NCI-H526 (cell line): ENCODE measurements at regions not wholly inside any gene's neighbourhood (a gene's known extent, or its start where the extent isn't known, plus 50 kb on each side); places are given as distances from the start of the nearest gene placed in this dataset.
A peak's percentile ranks its signal among the peaks of the same experiment; 100 is the strongest.
"Not testable (repeated sequence)": the region's sequence is repeated elsewhere in the genome, so short reads cannot be mapped to it uniquely, and the experiment has no call there.

Experiments
- DNase-seq, 2 experiments: peaks; one replicate each; lab custom pipeline; 2025; lab: John Stamatoyannopoulos, UW

GRCh38 chr7:10284001-10284400 is 689.7 kb upstream of the PHF14 start:
- no peak for DNase-seq

- DNase-seq, result no peak
Measured at GRCh38 chr7:10299384-10299783, 674.3 kb upstream of the PHF14 start.

GRCh38 chr7:10300577-10300976 is 673.1 kb upstream of the PHF14 start:
- no peak for DNase-seq

GRCh38 chr7:10308276-10308675 is 665.4 kb upstream of the PHF14 start:
- DNase-seq, result no peak

- DNase-seq, result no peak
Measured at GRCh38 chr7:10312942-10313341, 660.7 kb upstream of the PHF14 start.

GRCh38 chr7:10315881-10316280 is 657.8 kb upstream of the PHF14 start:
- no peak for DNase-seq

- DNase-seq, result no peak
Measured at GRCh38 chr7:10316488-10316887, 657.2 kb upstream of the PHF14 start.

GRCh38 chr7:10325395-10325794 is 648.3 kb upstream of the PHF14 start:
- no peak for DNase-seq

GRCh38 chr7:10343108-10343507 is 630.6 kb upstream of the PHF14 start:
- DNase-seq, result no peak

GRCh38 chr7:10346032-10346431 is 627.6 kb upstream of the PHF14 start:
- DNase-seq, result no peak

GRCh38 chr7:10355816-10356215 is 617.9 kb upstream of the PHF14 start:
- no peak for DNase-seq

- DNase-seq, result no peak
Measured at GRCh38 chr7:10360050-10360449, 613.6 kb upstream of the PHF14 start.

- DNase-seq, result no peak
Measured at GRCh38 chr7:10401793-10402192, 571.9 kb upstream of the PHF14 start.

GRCh38 chr7:10412422-10413019 is 561.2 kb upstream of the PHF14 start:
- peak; percentile 23 to 51 for DNase-seq

GRCh38 chr7:10418985-10419384 is 554.7 kb upstream of the PHF14 start:
- no peak for DNase-seq

- no peak for DNase-seq
Measured at GRCh38 chr7:10429031-10429430, 544.6 kb upstream of the PHF14 start.

- no peak for DNase-seq
Measured at GRCh38 chr7:10429511-10429910, 544.2 kb upstream of the PHF14 start.

- no peak for DNase-seq
Measured at GRCh38 chr7:10436302-10436701, 537.4 kb upstream of the PHF14 start.

GRCh38 chr7:10439027-10439426 is 534.6 kb upstream of the PHF14 start:
- DNase-seq, result no peak

GRCh38 chr7:10455936-10456335 is 517.7 kb upstream of the PHF14 start:
- DNase-seq, result no peak

- DNase-seq, result no peak
Measured at GRCh38 chr7:10460474-10460873, 513.2 kb upstream of the PHF14 start.

GRCh38 chr7:10463701-10464100 is 510.0 kb upstream of the PHF14 start:
- no peak for DNase-seq

GRCh38 chr7:10465536-10465935 is 508.1 kb upstream of the PHF14 start:
- DNase-seq, result not testable (repeated sequence)

- no peak for DNase-seq
Measured at GRCh38 chr7:10468908-10469307, 504.8 kb upstream of the PHF14 start.

GRCh38 chr7:10469476-10469875 is 504.2 kb upstream of the PHF14 start:
- no peak for DNase-seq
